Duodenal mucosa (tissue), 2 donors: ENCODE measurements at regions not wholly inside any gene's neighbourhood (a gene's known extent, or its start where the extent isn't known, plus 50 kb on each side); places are given as distances from the start of the nearest gene placed in this dataset.

Experiments used
- H3K27ac ChIP-seq: one replicate; pipeline ENCODE4 v1.7.0; 2013; ENCODE audit warnings: low read depth, low read length
- H3K27me3 ChIP-seq, 2 donors: one replicate each; pipeline ENCODE4 v1.7.0; 2013; ENCODE audit warnings: low read length in 2 of 2, control low read depth in 1 of 2; ENCODE audit not compliant: insufficient read depth in 2 of 2, control insufficient read depth in 1 of 2
- H3K36me3 ChIP-seq, 2 donors: one replicate each; pipeline ENCODE4 v1.7.0; 2013; ENCODE audit warnings: low read length in 2 of 2, control low read depth in 1 of 2; ENCODE audit not compliant: insufficient read depth in 2 of 2, control insufficient read depth in 1 of 2
- H3K4me1 ChIP-seq, 2 donors: one replicate each; pipeline ENCODE4 v1.7.0; 2013; ENCODE audit warnings: low read length in 2 of 2, control low read depth in 1 of 2; ENCODE audit not compliant: insufficient read depth in 2 of 2, control insufficient read depth in 1 of 2
- H3K4me3 ChIP-seq, 2 donors: one replicate each; pipeline ENCODE4 v1.7.0; 2013; ENCODE audit warnings: low read length in 2 of 2, low read depth in 1 of 2
- H3K9ac ChIP-seq, 2 donors: one replicate each; pipeline ENCODE4 v1.7.0; 2013; ENCODE audit warnings: low read length in 2 of 2, low read depth in 1 of 2
- H3K9me3 ChIP-seq, 2 donors: one replicate each; pipeline ENCODE4 v1.7.0; 2013; ENCODE audit warnings: low read length in 2 of 2, control low read depth in 1 of 2; ENCODE audit not compliant: control insufficient read depth in 1 of 2

GRCh38 chr7:121517591-121517990 lies 121.5 kb upstream of the FAM3C start:
- no peaks in the 10 kb centered on the region for H3K36me3 ChIP-seq
- no peaks in the 10 kb centered on the region for H3K4me1 ChIP-seq
- no peaks in the 10 kb centered on the region for H3K9me3 ChIP-seq
- no peak overlapping the region for H3K4me3 ChIP-seq
- H3K9ac ChIP-seq: no peak overlapping the region
- no peak overlapping the region for H3K27ac ChIP-seq
- H3K27me3 ChIP-seq: no peaks in the 10 kb centered on the region

- Histone ChIP-seq H3K36me3 (no peaks in the 10 kb centered on the region), H3K9ac (no peak overlapping the region), H3K27ac (no peak overlapping the region), H3K9me3 (peaks cover 0 to 2% of the 10 kb centered on the region in 2 donors), H3K4me1 (no peaks in the 10 kb centered on the region), H3K4me3 (no peak overlapping the region), H3K27me3 (no peaks in the 10 kb centered on the region)
Measured at GRCh38 chr7:121516821-121517220, 120.7 kb upstream of the FAM3C start.

DNA sequence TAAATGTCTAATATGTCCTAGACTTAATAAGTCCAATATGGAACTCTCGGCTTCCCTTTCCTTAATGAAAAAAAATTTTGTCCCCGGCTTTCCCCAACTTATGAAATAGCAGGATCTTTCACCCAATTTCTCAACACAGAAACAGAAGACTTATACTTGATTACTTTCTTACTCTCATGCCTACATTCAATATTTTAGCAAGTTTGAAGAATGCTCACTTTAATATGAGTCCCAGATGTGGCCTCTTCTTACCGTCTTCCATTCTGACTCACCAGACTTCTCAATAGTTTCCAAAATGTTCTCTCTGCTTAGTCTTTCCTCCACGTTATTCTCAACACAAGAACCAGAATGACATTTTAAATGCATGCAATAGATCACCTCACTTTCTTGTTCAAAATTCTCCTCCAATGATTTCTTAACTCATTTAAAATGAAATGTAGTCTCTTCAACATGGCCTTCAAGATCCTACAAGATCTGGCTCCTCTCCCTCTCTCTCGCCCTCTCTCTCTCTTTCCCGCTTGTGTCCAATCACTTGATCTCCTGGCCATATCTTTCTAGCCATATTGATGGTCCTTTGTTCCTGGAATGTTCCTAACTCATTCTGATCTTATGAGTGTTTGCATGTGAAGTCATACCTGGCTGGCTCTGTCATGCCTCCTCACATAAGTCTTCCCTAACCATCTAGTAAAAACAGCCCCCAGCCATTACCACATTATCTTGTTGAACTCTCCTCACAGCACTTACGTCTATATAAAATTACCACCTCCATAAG lies 119.7 kb upstream of the FAM3C start:
- Histone ChIP-seq H3K4me1 (no peaks in the 10 kb centered on the region), H3K27me3 (no peaks in the 10 kb centered on the region), H3K9me3 (peaks cover 4 to 6% of the 10 kb centered on the region in 2 donors), H3K9ac (no peak overlapping the region), H3K36me3 (no peaks in the 10 kb centered on the region), H3K4me3 (no peak overlapping the region), H3K27ac (no peak overlapping the region)

GRCh38 chr7:121515229-121515628 lies 119.1 kb upstream of the FAM3C start:
- Histone ChIP-seq H3K9ac (no peak overlapping the region), H3K4me3 (no peak overlapping the region), H3K36me3 (no peaks in the 10 kb centered on the region), H3K9me3 (peaks cover 9 to 11% of the 10 kb centered on the region in 2 donors), H3K27me3 (no peaks in the 10 kb centered on the region), H3K4me1 (no peaks in the 10 kb centered on the region), H3K27ac (no peak overlapping the region)

GRCh38 chr7:121513105-121513504 lies 117.0 kb upstream of the FAM3C start:
- Histone ChIP-seq H3K9ac (no peak overlapping the region), H3K4me1 (no peaks in the 10 kb centered on the region), H3K4me3 (no peak overlapping the region), H3K27me3 (no peaks in the 10 kb centered on the region), H3K27ac (no peak overlapping the region), H3K9me3 (peaks cover 10 to 13% of the 10 kb centered on the region in 2 donors), H3K36me3 (no peaks in the 10 kb centered on the region)

- no peaks in the 10 kb centered on the region for H3K36me3 ChIP-seq
- no peak overlapping the region for H3K27ac ChIP-seq
- no peak overlapping the region for H3K9ac ChIP-seq
- no peaks in the 10 kb centered on the region for H3K27me3 ChIP-seq
- no peaks in the 10 kb centered on the region for H3K4me1 ChIP-seq
- H3K9me3 ChIP-seq: peaks cover 11 to 21% of the 10 kb centered on the region in 2 donors
- no peak overlapping the region for H3K4me3 ChIP-seq
Measured at GRCh38 chr7:121510858-121511482, 114.9 kb upstream of the FAM3C start.

GRCh38 chr7:121510302-121510701 lies 114.2 kb upstream of the FAM3C start:
- Histone ChIP-seq H3K36me3 (no peaks in the 10 kb centered on the region), H3K4me1 (no peaks in the 10 kb centered on the region), H3K9me3 (peaks cover 16 to 28% of the 10 kb centered on the region in 2 donors), H3K27ac (no peak overlapping the region), H3K4me3 (no peak overlapping the region), H3K27me3 (no peaks in the 10 kb centered on the region), H3K9ac (no peak overlapping the region)

DNA sequence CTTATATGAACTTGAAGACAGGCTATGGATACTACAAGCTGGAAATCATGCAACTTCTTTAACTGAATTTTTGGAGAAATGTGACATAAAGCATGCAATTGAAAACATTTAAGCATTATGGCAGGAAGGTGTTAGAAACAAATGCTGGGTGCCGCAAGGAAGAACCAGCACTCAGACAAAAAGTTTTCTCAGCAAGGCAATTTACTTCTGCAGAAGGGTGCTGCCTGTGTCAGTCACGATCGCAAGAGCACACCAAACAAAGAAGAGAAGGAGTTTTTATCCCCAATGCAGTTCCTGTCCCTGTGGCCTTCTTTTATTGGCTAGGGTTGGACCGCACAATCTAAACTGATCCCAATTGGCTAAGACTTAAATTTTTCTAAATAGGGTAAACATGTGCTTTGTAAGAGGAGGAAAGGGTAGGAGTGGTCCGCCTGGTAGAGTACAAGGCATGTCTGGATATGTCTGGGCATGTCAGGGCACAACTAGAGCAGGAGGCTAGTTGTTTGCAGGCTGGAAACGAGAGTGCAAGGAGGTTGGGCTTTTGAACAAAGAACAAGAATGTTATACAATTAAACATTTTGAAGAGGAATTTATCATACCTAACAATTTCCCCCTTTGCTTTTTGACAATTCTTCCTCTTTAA lies 109.6 kb upstream of the FAM3C start:
- Histone ChIP-seq H3K9ac (no peak overlapping the region), H3K27ac (no peak overlapping the region), H3K27me3 (no peaks in the 10 kb centered on the region), H3K4me3 (no peak overlapping the region), H3K9me3 (peaks cover 20 to 26% of the 10 kb centered on the region in 2 donors), H3K36me3 (no peaks in the 10 kb centered on the region), H3K4me1 (no peaks in the 10 kb centered on the region)

DNA sequence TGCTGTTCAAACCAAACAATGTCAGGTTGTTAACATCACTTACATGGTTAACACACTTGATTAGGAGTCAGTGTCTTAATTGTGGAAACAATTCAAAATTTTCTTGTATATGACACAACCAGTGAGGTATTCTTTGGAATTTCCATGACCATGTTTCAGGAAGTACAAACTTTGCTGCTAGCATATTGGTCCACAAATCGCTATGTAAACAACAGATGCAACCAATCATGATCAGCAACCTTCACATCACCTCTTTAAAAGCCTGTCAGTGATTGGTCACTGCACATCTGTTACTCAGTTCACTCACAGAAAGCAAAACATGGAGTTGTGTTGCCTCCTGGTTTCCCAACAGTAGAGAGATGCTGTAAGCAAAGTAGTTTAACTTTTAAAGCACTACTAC lies 108.9 kb upstream of the FAM3C start:
- H3K9me3 ChIP-seq: peaks cover 16 to 21% of the 10 kb centered on the region in 2 donors
- no peaks in the 10 kb centered on the region for H3K27me3 ChIP-seq
- H3K27ac ChIP-seq: no peak overlapping the region
- no peaks in the 10 kb centered on the region for H3K36me3 ChIP-seq
- H3K9ac ChIP-seq: no peak overlapping the region
- no peaks in the 10 kb centered on the region for H3K4me1 ChIP-seq
- H3K4me3 ChIP-seq: no peak overlapping the region

GRCh38 chr7:121504482-121504881 lies 108.4 kb upstream of the FAM3C start:
- H3K9ac ChIP-seq: no peak overlapping the region
- no peaks in the 10 kb centered on the region for H3K36me3 ChIP-seq
- H3K27ac ChIP-seq: no peak overlapping the region
- H3K4me3 ChIP-seq: no peak overlapping the region
- no peaks in the 10 kb centered on the region for H3K27me3 ChIP-seq
- no peaks in the 10 kb centered on the region for H3K4me1 ChIP-seq
- peaks cover 16 to 21% of the 10 kb centered on the region in 2 donors for H3K9me3 ChIP-seq
